HFFc6 (cell line): ENCODE measurements at regions not wholly inside any gene's neighbourhood (a gene's known extent, or its start where the extent isn't known, plus 50 kb on each side); places are given as distances from the start of the nearest gene placed in this dataset.
"Not testable (repeated sequence)": the region's sequence is repeated elsewhere in the genome, so short reads cannot be mapped to it uniquely, and the experiment has no call there.

ENCODE experiments used
- DNase-seq: peaks from one replicate; pipeline ENCODE4 v3.0.0-alpha.2; 2018
- H3K27ac Mint-ChIP-seq: 2 replicates; pipeline ENCODE4 v1.8.0; 2020; ENCODE audit warnings: mild to moderate bottlenecking, mixed read lengths
- H3K27me3 Mint-ChIP-seq: 2 replicates; pipeline ENCODE4 v1.8.0; 2021; ENCODE audit warnings: mild to moderate bottlenecking, moderate library complexity, mixed read lengths; ENCODE audit not compliant: insufficient read depth
- H3K36me3 Mint-ChIP-seq: 2 replicates; pipeline ENCODE4 v1.8.0; 2021; ENCODE audit warnings: low read depth, mixed read lengths
- H3K4me1 Mint-ChIP-seq: 2 replicates; pipeline ENCODE4 v1.8.0; 2020; ENCODE audit warnings: low read depth, mixed read lengths
- H3K4me3 Mint-ChIP-seq: 2 replicates; pipeline ENCODE4 v1.8.0; 2020; ENCODE audit warnings: mild to moderate bottlenecking, moderate library complexity, mixed read lengths
- H3K9me3 Mint-ChIP-seq: 2 replicates; pipeline ENCODE4 v1.8.0; 2020; ENCODE audit warnings: mild to moderate bottlenecking, mixed read lengths
- TF ChIP-seq, protein P1 (sequence below): fragments of 200-600 bp; sonication (generic); IDR thresholded peaks from 2 replicates; pipeline ENCODE4 v1.5.0; 2021; ENCODE audit warnings: antibody characterized with exemption, mild to moderate bottlenecking

DNA sequence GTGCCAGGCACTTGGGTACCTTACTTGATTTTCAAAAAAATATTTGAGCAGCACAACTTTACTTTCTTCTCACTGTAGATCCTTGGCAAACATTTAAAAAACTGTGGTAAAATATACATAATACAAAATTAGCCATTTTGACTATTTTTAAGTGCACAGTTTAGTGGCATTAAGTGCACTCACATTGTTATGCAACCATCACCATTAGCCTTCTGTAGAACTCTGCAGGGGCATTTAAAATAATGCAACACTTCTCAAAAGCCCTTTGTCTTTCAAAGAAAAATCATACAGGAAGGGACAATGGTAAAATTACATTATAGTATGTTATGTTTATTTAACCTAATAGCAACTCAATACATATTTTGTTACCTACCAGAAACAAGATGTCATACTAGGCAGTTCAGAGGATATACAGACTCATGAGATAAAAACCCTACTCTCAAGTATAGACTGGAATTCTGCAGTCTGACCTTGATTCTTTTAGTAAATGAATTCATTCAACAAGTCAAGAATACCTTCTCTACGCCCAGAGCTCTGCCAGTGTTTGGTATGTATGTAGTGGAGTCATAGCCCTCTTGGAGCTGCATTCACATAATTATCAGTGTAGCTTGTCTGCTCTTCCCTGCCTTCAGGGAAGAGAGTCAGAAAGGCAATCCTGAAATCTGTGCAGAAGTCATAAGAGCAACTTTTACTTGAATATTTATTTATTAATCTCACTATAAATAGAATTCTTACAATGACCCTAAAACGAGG, 74.0 kb upstream of the ARRDC3 start:
- H3K4me3 Mint-ChIP-seq, result no peak overlapping the region
- no peak overlapping the region for H3K27ac Mint-ChIP-seq
- DNase-seq, result no peak
- H3K4me1 Mint-ChIP-seq, result no peaks in the 10 kb centered on the region
- no peaks in the 10 kb centered on the region for H3K9me3 Mint-ChIP-seq
- H3K36me3 Mint-ChIP-seq, result no peaks in the 10 kb centered on the region
- no peaks in the 10 kb centered on the region; the same call in 1 of the 2 replicates for H3K27me3 Mint-ChIP-seq
- TF ChIP-seq, protein P1, sequence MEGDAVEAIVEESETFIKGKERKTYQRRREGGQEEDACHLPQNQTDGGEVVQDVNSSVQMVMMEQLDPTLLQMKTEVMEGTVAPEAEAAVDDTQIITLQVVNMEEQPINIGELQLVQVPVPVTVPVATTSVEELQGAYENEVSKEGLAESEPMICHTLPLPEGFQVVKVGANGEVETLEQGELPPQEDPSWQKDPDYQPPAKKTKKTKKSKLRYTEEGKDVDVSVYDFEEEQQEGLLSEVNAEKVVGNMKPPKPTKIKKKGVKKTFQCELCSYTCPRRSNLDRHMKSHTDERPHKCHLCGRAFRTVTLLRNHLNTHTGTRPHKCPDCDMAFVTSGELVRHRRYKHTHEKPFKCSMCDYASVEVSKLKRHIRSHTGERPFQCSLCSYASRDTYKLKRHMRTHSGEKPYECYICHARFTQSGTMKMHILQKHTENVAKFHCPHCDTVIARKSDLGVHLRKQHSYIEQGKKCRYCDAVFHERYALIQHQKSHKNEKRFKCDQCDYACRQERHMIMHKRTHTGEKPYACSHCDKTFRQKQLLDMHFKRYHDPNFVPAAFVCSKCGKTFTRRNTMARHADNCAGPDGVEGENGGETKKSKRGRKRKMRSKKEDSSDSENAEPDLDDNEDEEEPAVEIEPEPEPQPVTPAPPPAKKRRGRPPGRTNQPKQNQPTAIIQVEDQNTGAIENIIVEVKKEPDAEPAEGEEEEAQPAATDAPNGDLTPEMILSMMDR, result no peak

GRCh38 chr5:91449083-91449482, 66.0 kb upstream of the ARRDC3 start:
- no peaks in the 10 kb centered on the region for H3K4me1 Mint-ChIP-seq
- no peaks in the 10 kb centered on the region for H3K27me3 Mint-ChIP-seq
- no peak overlapping the region for H3K27ac Mint-ChIP-seq
- no peaks in the 10 kb centered on the region for H3K9me3 Mint-ChIP-seq
- TF ChIP-seq, protein P1, result no peak
- H3K36me3 Mint-ChIP-seq, result no peaks in the 10 kb centered on the region
- DNase-seq, result no peak
- no peak overlapping the region for H3K4me3 Mint-ChIP-seq

GRCh38 chr5:91448079-91448478, 65.0 kb upstream of the ARRDC3 start:
- H3K36me3 Mint-ChIP-seq, H3K4me3 Mint-ChIP-seq, DNase-seq, H3K4me1 Mint-ChIP-seq, H3K27me3 Mint-ChIP-seq, H3K27ac Mint-ChIP-seq, H3K9me3 Mint-ChIP-seq: not testable (repeated sequence)

DNA sequence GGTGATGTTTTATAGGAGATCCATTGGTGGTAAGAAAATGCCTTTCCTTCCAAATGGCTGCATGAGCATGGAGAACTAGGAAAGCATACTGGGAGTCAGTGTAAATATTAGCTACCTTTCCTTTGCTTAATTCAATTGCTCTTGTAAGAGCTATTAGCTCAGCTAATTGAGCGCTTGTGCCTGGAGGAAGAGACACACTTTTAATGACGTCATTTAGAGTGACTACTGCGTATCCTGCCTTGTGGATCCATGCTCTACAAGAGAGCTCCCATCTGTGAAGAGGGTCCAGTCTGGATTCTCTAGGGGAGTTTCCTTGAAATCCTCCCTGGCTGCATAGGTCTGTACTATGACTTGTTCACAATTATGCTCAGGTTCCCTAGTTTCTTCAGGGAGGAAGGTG, 63.8 kb upstream of the ARRDC3 start:
- not testable (repeated sequence) for H3K36me3 Mint-ChIP-seq, H3K27me3 Mint-ChIP-seq, H3K27ac Mint-ChIP-seq, H3K9me3 Mint-ChIP-seq, H3K4me3 Mint-ChIP-seq, H3K4me1 Mint-ChIP-seq, DNase-seq

GRCh38 chr5:91443761-91444467, 60.8 kb upstream of the ARRDC3 start:
- Mint-ChIP-seq H3K9me3 (no peaks in the 10 kb centered on the region), H3K27ac (no peak overlapping the region), H3K4me1 (peaks cover 5% of the 10 kb centered on the region; the same call in 1 of the 2 replicates), H3K27me3 (no peaks in the 10 kb centered on the region; the same call in 1 of the 2 replicates), H3K4me3 (no peak overlapping the region), H3K36me3 (no peaks in the 10 kb centered on the region)
- TF ChIP-seq, protein P1, result no peak
- no peak for DNase-seq

DNA sequence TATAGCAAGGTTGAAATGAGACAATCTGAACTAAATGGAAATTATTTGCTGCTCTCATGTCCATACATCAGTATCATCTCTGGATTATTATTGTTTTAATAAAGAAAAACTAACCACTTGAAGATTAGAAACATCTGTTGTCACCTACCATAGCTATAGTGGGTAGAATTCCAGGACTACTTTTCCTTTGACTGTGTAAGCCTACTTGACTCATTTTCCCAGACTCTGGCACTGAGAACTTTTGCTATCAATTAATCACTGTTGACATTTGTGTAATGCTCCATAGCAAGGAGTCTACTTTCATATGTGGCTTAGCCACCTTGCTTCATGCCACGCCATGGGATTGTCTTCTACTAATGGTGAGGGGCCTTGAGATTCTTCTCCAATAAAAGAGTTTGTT, 59.9 kb upstream of the ARRDC3 start:
- no peak overlapping the region for H3K4me3 Mint-ChIP-seq
- no peaks in the 10 kb centered on the region for H3K9me3 Mint-ChIP-seq
- H3K4me1 Mint-ChIP-seq, result peaks cover 5% of the 10 kb centered on the region; the same call in 1 of the 2 replicates
- TF ChIP-seq, protein P1, result no peak
- peak; percentile 37 for DNase-seq
- no peaks in the 10 kb centered on the region for H3K36me3 Mint-ChIP-seq
- no peaks in the 10 kb centered on the region; the same call in 1 of the 2 replicates for H3K27me3 Mint-ChIP-seq
- no peak overlapping the region for H3K27ac Mint-ChIP-seq
